HepG2 (cell line): ENCODE measurements at regions not wholly inside any gene's neighbourhood (a gene's known extent, or its start where the extent isn't known, plus 50 kb on each side); places are given as distances from the start of the nearest gene placed in this dataset.

Experiments
- ATAC-seq: fragments of 200-7000 bp; cut with Tn5 transposase; 3 replicates; pipeline ENCODE4 v1.9.1; 2020; ENCODE audit warnings: mild to moderate bottlenecking, moderate library complexity
- BruUV-seq: library from RNA; stranded (reverse); fragments of 400-500 nt; replicated peaks from 2 replicates; lab custom pipeline; 2021; lab: Mats Ljungman, UMichigan
- CTCF ChIA-PET: fragments of 300-600 bp; formaldehyde crosslinking; extraction: SDS; loops from one replicate; lab custom pipeline; 2021; ENCODE audit warnings: low total read pairs, inconsistent platforms, low intra/inter-chr PET ratio; lab: Yijun Ruan, JAX
- POLR2A ChIA-PET: fragments of 350-600 bp; sonication (Branson Sonifier 250); formaldehyde crosslinking; loops from one replicate; lab custom pipeline; 2020; ENCODE audit warnings: antibody characterized with exemption, inconsistent platforms; lab: Yijun Ruan, JAX
- DNase-seq: peaks from one replicate; pipeline ENCODE4 v3.0.0-alpha.2; 2015; ENCODE audit warnings: low spot score
- FAIRE-seq: peaks from 3 replicates; lab custom pipeline; 2011; peaks lifted over from hg19 to GRCh38; lab: Jason Lieb, UNC
- H2AFZ ChIP-seq: one replicate; pipeline ENCODE4 v1.6.1; 2011; ENCODE audit warnings: low read length, inconsistent platforms
- H3K27ac ChIP-seq: fragments of 300-600 bp; 3 replicates; pipeline ENCODE4 v1.8.0; 2011; ENCODE audit warnings: mixed run types, mild to moderate bottlenecking, mixed read lengths, low read length, inconsistent platforms; ENCODE audit not compliant: insufficient read depth; ENCODE audit errors: extremely low read length
- H3K27me3 ChIP-seq, 2 experiments: fragments of 200-600 bp in 1 of 2; 2 replicates in 1 of 2; 3 replicates in 1 of 2; pipeline versions ENCODE4 v1.6.0 to v1.8.0; 2011; ENCODE audit warnings: low read length in 2 of 2, mild to moderate bottlenecking in 2 of 2, moderate library complexity in 2 of 2, inconsistent platforms in 1 of 2; ENCODE audit not compliant: insufficient read depth in 2 of 2, control insufficient read depth in 1 of 2
- H3K36me3 ChIP-seq, 2 experiments: fragments of 200-600 bp in 1 of 2; replicated peaks in 1 of 2; 2 replicates in 1 of 2; 3 replicates in 1 of 2; pipeline versions ENCODE4 v1.5.1 to v1.8.0; 2011; ENCODE audit warnings: low read length in 2 of 2, inconsistent platforms in 1 of 2; ENCODE audit not compliant: insufficient read depth in 2 of 2, control insufficient read depth in 1 of 2
- H3K4me1 ChIP-seq: 2 replicates; pipeline ENCODE4 v1.5.1; 2012; ENCODE audit warnings: low read length, inconsistent platforms; ENCODE audit not compliant: insufficient read depth
- H3K4me2 ChIP-seq: 2 replicates; pipeline ENCODE4 v1.6.0; 2011; ENCODE audit warnings: low read depth, low read length, inconsistent platforms
- H3K4me3 ChIP-seq, 3 experiments: fragments of 200-600 bp in 1 of 3; sonication (generic), shearing (Covaris generic) in 1 of 3; replicated peaks in 1 of 3; 2 replicates each; pipeline ENCODE4 v1.5.1; 2011 to 2016; ENCODE audit warnings: low read length in 3 of 3, inconsistent platforms in 2 of 3, low read depth in 2 of 3, mild to moderate bottlenecking in 2 of 3, control low read depth in 1 of 3, mixed read lengths in 1 of 3; ENCODE audit not compliant: insufficient read depth in 1 of 3
- H3K79me2 ChIP-seq: one replicate; pipeline ENCODE4 v1.6.1; 2011; ENCODE audit warnings: low read length, inconsistent platforms; ENCODE audit not compliant: insufficient read depth
- H3K9ac ChIP-seq: 2 replicates; pipeline ENCODE4 v1.6.0; 2011; ENCODE audit warnings: mild to moderate bottlenecking, low read depth, low read length, inconsistent platforms; ENCODE audit not compliant: insufficient read depth
- H3K9me3 ChIP-seq: 2 replicates; pipeline ENCODE4 v1.5.1; 2012; ENCODE audit warnings: mild to moderate bottlenecking, low read length
- H4K20me1 ChIP-seq: 2 replicates; pipeline ENCODE4 v1.6.0; 2011; ENCODE audit warnings: inconsistent platforms, mild to moderate bottlenecking, low read length, moderate library complexity; ENCODE audit not compliant: insufficient read depth
- FOXK1 ChIP-seq: sonication (generic); formaldehyde crosslinking; IDR thresholded peaks from 2 replicates; pipeline ENCODE4 v1.4.0; 2020; ENCODE audit warnings: low read depth, missing genetic modification reagents, borderline replicate concordance
- FOXP1 ChIP-seq, 2 experiments: fragments of 450-650 bp in 1 of 2; IDR thresholded peaks; 2 replicates each; pipeline ENCODE4 v1.6.1; 2017 to 2018; ENCODE audit warnings: antibody characterized with exemption in 1 of 2
- HNF4A ChIP-seq: sonication (generic); formaldehyde crosslinking; IDR thresholded peaks from 2 replicates; pipeline ENCODE4 v1.4.0; 2020; ENCODE audit warnings: missing genetic modification reagents
- KLF15 ChIP-seq: sonication (generic); formaldehyde crosslinking; IDR thresholded peaks from 2 replicates; pipeline ENCODE4 v1.8.1; 2023; ENCODE audit warnings: borderline replicate concordance, mild to moderate bottlenecking, inconsistent platforms, missing genetic modification reagents, mixed read lengths
- MTA1 ChIP-seq: sonication (generic); formaldehyde crosslinking; IDR thresholded peaks from 2 replicates; pipeline ENCODE4 v1.4.0; 2020; ENCODE audit warnings: missing genetic modification reagents, mild to moderate bottlenecking, borderline replicate concordance
- NFIC ChIP-seq: IDR thresholded peaks from 2 replicates; pipeline ENCODE4 v1.6.1; 2012; ENCODE audit warnings: mild to moderate bottlenecking, low read length, inconsistent platforms
- NFRKB ChIP-seq: fragments of 450-650 bp; IDR thresholded peaks from 2 replicates; pipeline ENCODE4 v1.6.1; 2017
- NFYC ChIP-seq: IDR thresholded peaks from 2 replicates; pipeline ENCODE4 v1.6.1; 2016; ENCODE audit warnings: missing genetic modification reagents, missing compliant biosample characterization
- SP140L ChIP-seq: sonication (generic); formaldehyde crosslinking; IDR thresholded peaks from 2 replicates; pipeline ENCODE4 v1.4.0; 2020; ENCODE audit warnings: missing genetic modification reagents, borderline replicate concordance
- TRIM24 ChIP-seq: sonication (generic); formaldehyde crosslinking; IDR thresholded peaks from 2 replicates; pipeline ENCODE4 v1.8.0; 2022; ENCODE audit warnings: mild to moderate bottlenecking, missing genetic modification reagents
- ZC3H4 ChIP-seq: sonication (generic); formaldehyde crosslinking; IDR thresholded peaks from 2 replicates; pipeline ENCODE4 v1.4.0; 2020; ENCODE audit warnings: missing genetic modification reagents, borderline replicate concordance
- ZFP36L1 ChIP-seq: sonication (generic); formaldehyde crosslinking; IDR thresholded peaks from 2 replicates; pipeline ENCODE4 v1.8.0; 2022; ENCODE audit warnings: mild to moderate bottlenecking, missing genetic modification reagents, moderate library complexity
- ZNF253 ChIP-seq: sonication (generic); formaldehyde crosslinking; IDR thresholded peaks from 2 replicates; pipeline ENCODE4 v1.8.0; 2022; ENCODE audit warnings: mild to moderate bottlenecking, missing genetic modification reagents, borderline replicate concordance
- ZNF263 ChIP-seq: sonication (generic); formaldehyde crosslinking; IDR thresholded peaks from 2 replicates; pipeline ENCODE4 v1.4.0; 2020; ENCODE audit warnings: missing genetic modification reagents
- ZNF567 ChIP-seq: sonication (generic); formaldehyde crosslinking; IDR thresholded peaks from 2 replicates; pipeline ENCODE4 v1.8.1; 2023; ENCODE audit warnings: mild to moderate bottlenecking, missing genetic modification reagents, borderline replicate concordance
- ZNF619 ChIP-seq: sonication (generic); formaldehyde crosslinking; IDR thresholded peaks from 2 replicates; pipeline ENCODE4 v1.4.0; 2020; ENCODE audit warnings: mild to moderate bottlenecking, missing genetic modification reagents
- ZNF768 ChIP-seq: sonication (generic); formaldehyde crosslinking; IDR thresholded peaks from 2 replicates; pipeline ENCODE4 v1.4.0; 2020; ENCODE audit warnings: missing genetic modification reagents
- ZNF775 ChIP-seq: sonication (generic); formaldehyde crosslinking; IDR thresholded peaks from 2 replicates; pipeline ENCODE4 v1.4.0; 2020; ENCODE audit warnings: missing genetic modification reagents, mild to moderate bottlenecking, moderate library complexity, borderline replicate concordance
- ZNF781 ChIP-seq: sonication (generic); formaldehyde crosslinking; IDR thresholded peaks from 2 replicates; pipeline ENCODE4 v1.5.1; 2020; ENCODE audit warnings: borderline replicate concordance, mild to moderate bottlenecking, missing genetic modification reagents; ENCODE audit errors: not compliant biosample characterization
- ZNF792 ChIP-seq: IDR thresholded peaks from 2 replicates; pipeline ENCODE4 v1.6.1; 2016
- ZSCAN20 ChIP-seq: sonication (generic); formaldehyde crosslinking; IDR thresholded peaks from 2 replicates; pipeline ENCODE4 v1.4.0; 2020; ENCODE audit warnings: missing genetic modification reagents, mild to moderate bottlenecking, borderline replicate concordance
- WGBS: methylation state at CpG from one replicate; pipeline ENCODE4 v1.1.6; 2017; ENCODE audit warnings: low lambda C conversion rate; 5-methylcytosine and 5-hydroxymethylcytosine counted together
- in situ Hi-C: cut with HindIII; loops from 2 replicates; pipeline ENCODE4 v1.10.0; 2017; ENCODE audit warnings: low pct_unique_long_range_greater_than_20kb; ENCODE audit not compliant: extremely low pct_ligation_motif_present
- intact Hi-C: fragments of 100-400 bp; cut with micrococcal nuclease; formaldehyde crosslinking; loops from one replicate; pipeline ENCODE4 v1.10.0; 2022; ENCODE audit not compliant: unreplicated experiment

- TF ChIP-seq ZNF781: no peak
- no peak for TF ChIP-seq SP140L (CRISPR knock-in tag)
- TF ChIP-seq HNF4A (CRISPR knock-in tag): no peak
Measured at GRCh38 chr9:73995836-73996235, 501.3 kb upstream of the RORB start (continued).

- TF ChIP-seq ZNF619 (CRISPR knock-in tag) (no peak), ZNF253 (CRISPR knock-in tag) (no peak), ZNF768 (CRISPR knock-in tag) (no peak), NFRKB (no peak)
- no peak overlapping the region for H3K4me2 ChIP-seq
- no peaks in the 10 kb centered on the region for H4K20me1 ChIP-seq
- H3K4me3 ChIP-seq: no peak overlapping the region
- ATAC-seq: no peak
- BruUV-seq: no TSS peak
- H3K9me3 ChIP-seq: no peaks in the 10 kb centered on the region
- no peak for FAIRE-seq
- H3K36me3 ChIP-seq: no peaks in the 10 kb centered on the region
- ChIA-PET POLR2A (no interaction called here), CTCF (no interaction called here)
- H3K27me3 ChIP-seq: no peaks in the 10 kb centered on the region
- DNase-seq: no peak
- no peak overlapping the region for H2AFZ ChIP-seq
- no peak overlapping the region for H3K9ac ChIP-seq
- H3K27ac ChIP-seq: no peak overlapping the region
- intact Hi-C loops: no loop called here
- no peaks in the 10 kb centered on the region for H3K79me2 ChIP-seq
- H3K4me1 ChIP-seq: no peaks in the 10 kb centered on the region
- 0% methylated on average over 1 of the region's 1 CpG for WGBS
- in situ Hi-C loops: no loop called here
Measured at GRCh38 chr9:73996844-73997243, 500.3 kb upstream of the RORB start.

GRCh38 chr9:74001382-74001781 lies 495.8 kb upstream of the RORB start:
- H3K36me3 ChIP-seq: no peaks in the 10 kb centered on the region
- H3K4me1 ChIP-seq: no peaks in the 10 kb centered on the region
- H3K79me2 ChIP-seq: no peaks in the 10 kb centered on the region
- H3K9me3 ChIP-seq: no peaks in the 10 kb centered on the region
- H3K4me2 ChIP-seq: no peak overlapping the region
- H3K4me3 ChIP-seq: no peak overlapping the region
- intact Hi-C loops: no loop called here
- DNase-seq (no peak), FAIRE-seq (no peak), ATAC-seq (no peak)
- H3K27ac ChIP-seq: no peak overlapping the region
- no peaks in the 10 kb centered on the region for H3K27me3 ChIP-seq
- no peaks in the 10 kb centered on the region for H4K20me1 ChIP-seq
- no peak overlapping the region for H3K9ac ChIP-seq
- WGBS: 24% methylated on average over 2 of the region's 2 CpGs
- CTCF ChIA-PET: no interaction called here
- POLR2A ChIA-PET: no interaction called here
- in situ Hi-C loops: no loop called here
- no peak overlapping the region for H2AFZ ChIP-seq
- no TSS peak for BruUV-seq
- no peak for TF ChIP-seq ZSCAN20 (CRISPR knock-in tag)
- no peak for TF ChIP-seq TRIM24
- TF ChIP-seq KLF15 (CRISPR knock-in tag): no peak
- no peak for TF ChIP-seq ZFP36L1
- TF ChIP-seq FOXK1 (CRISPR knock-in tag): no peak
- TF ChIP-seq FOXP1 (IDR thresholded peaks at IDR 0.05): no peak
- no peak for TF ChIP-seq FOXP1 (CRISPR knock-in tag; IDR thresholded peaks at IDR 0.05)
- TF ChIP-seq ZC3H4 (CRISPR knock-in tag): no peak
- TF ChIP-seq NFYC: no peak
- TF ChIP-seq ZNF792 (CRISPR knock-in tag): no peak
- TF ChIP-seq ZNF567 (CRISPR knock-in tag): no peak
- no peak for TF ChIP-seq ZNF263 (CRISPR knock-in tag)
- no peak for TF ChIP-seq ZNF775 (CRISPR knock-in tag)
- no peak for TF ChIP-seq MTA1 (CRISPR knock-in tag)
- TF ChIP-seq NFIC: no peak
